Esophagus muscularis mucosa (tissue), 4 donors: ENCODE measurements at regions not wholly inside any gene's neighbourhood (a gene's known extent, or its start where the extent isn't known, plus 50 kb on each side); places are given as distances from the start of the nearest gene placed in this dataset.

ENCODE experiments used
- EP300 ChIP-seq: sonication (generic); formaldehyde crosslinking; IDR thresholded peaks from one replicate; pipeline ENCODE4 v1.6.1; 2017; ENCODE audit warnings: antibody characterized with exemption
- POLR2A ChIP-seq: fragments of 450-650 bp; IDR thresholded peaks from one replicate; pipeline ENCODE4 v1.6.1; 2017; ENCODE audit warnings: antibody characterized with exemption, moderate library complexity, mild to moderate bottlenecking, low read depth
- POLR2AphosphoS5 ChIP-seq, 2 donors: sonication (generic); formaldehyde crosslinking; IDR thresholded peaks; one replicate each; pipeline ENCODE4 v1.6.1; 2017; ENCODE audit warnings: antibody characterized with exemption in 2 of 2
- TF ChIP-seq, protein P1 (sequence below), 3 experiments: fragments of 200-600 bp in 2 of 3; fragments of 450-650 bp in 1 of 3; sonication (generic) in 2 of 3; IDR thresholded peaks; one replicate each; pipeline ENCODE4 v1.5.1; 2017 to 2019; ENCODE audit warnings: antibody characterized with exemption in 3 of 3, mild to moderate bottlenecking in 2 of 3, moderate library complexity in 1 of 3

DNA sequence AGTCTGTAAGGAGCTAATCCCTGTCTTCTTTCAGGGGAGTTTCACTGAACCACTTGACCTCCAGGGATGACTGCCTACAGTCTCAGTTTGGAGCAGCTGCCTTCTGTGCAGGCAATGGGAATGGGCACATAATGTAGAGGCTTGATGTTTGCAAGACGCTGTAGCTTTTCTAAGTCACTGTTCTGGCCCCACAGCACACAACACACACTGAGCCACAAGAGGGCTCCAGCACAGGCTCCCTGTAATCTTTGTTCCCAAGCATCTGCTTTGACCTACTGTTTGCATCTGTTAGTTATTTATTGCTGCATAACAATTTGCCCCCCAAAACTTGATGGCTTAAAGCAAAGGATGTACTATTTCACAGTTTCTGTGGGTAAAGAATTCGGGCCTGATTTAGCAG, 419.0 kb upstream of the ASIC2 start:
- TF ChIP-seq, protein P1, sequence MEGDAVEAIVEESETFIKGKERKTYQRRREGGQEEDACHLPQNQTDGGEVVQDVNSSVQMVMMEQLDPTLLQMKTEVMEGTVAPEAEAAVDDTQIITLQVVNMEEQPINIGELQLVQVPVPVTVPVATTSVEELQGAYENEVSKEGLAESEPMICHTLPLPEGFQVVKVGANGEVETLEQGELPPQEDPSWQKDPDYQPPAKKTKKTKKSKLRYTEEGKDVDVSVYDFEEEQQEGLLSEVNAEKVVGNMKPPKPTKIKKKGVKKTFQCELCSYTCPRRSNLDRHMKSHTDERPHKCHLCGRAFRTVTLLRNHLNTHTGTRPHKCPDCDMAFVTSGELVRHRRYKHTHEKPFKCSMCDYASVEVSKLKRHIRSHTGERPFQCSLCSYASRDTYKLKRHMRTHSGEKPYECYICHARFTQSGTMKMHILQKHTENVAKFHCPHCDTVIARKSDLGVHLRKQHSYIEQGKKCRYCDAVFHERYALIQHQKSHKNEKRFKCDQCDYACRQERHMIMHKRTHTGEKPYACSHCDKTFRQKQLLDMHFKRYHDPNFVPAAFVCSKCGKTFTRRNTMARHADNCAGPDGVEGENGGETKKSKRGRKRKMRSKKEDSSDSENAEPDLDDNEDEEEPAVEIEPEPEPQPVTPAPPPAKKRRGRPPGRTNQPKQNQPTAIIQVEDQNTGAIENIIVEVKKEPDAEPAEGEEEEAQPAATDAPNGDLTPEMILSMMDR (IDR thresholded peaks at IDR 0.05): no peak
- TF ChIP-seq EP300: no peak
- no peak for TF ChIP-seq POLR2A
- TF ChIP-seq POLR2AphosphoS5 (IDR thresholded peaks at IDR 0.05): no peak
